Mesendoderm (in vitro differentiated cells): ENCODE measurements at regions not wholly inside any gene's neighbourhood (a gene's known extent, or its start where the extent isn't known, plus 50 kb on each side); places are given as distances from the start of the nearest gene placed in this dataset.

ENCODE experiments used
- DNase-seq: peaks from one replicate; pipeline ENCODE4 v3.0.0; 2013
- H2AK5ac ChIP-seq: 2 replicates; pipeline ENCODE4 v1.6.1; 2013; ENCODE audit warnings: low read length, inconsistent platforms
- H2BK120ac ChIP-seq: 2 replicates; pipeline ENCODE4 v1.6.1; 2013; ENCODE audit warnings: low read depth, mild to moderate bottlenecking, low read length, moderate library complexity, mixed read lengths
- H2BK15ac ChIP-seq: replicated peaks from 2 replicates; pipeline ENCODE4 v1.6.1; 2013; ENCODE audit warnings: low read depth, mild to moderate bottlenecking, moderate library complexity
- H2BK5ac ChIP-seq: 2 replicates; pipeline ENCODE4 v1.6.1; 2013; ENCODE audit warnings: low read length, inconsistent platforms
- H3K18ac ChIP-seq: 2 replicates; pipeline ENCODE4 v1.6.1; 2013; ENCODE audit warnings: mild to moderate bottlenecking, low read length, mixed read lengths
- H3K23ac ChIP-seq: one replicate; pipeline ENCODE4 v1.6.1; 2013; ENCODE audit warnings: low read length
- H3K27ac ChIP-seq: 2 replicates; pipeline ENCODE4 v1.5.1; 2013; ENCODE audit warnings: low read depth, mild to moderate bottlenecking, inconsistent platforms, low read length, moderate library complexity
- H3K27me3 ChIP-seq: 2 replicates; pipeline ENCODE4 v1.6.1; 2013; ENCODE audit warnings: low read length, control low read depth, mild to moderate bottlenecking, inconsistent platforms; ENCODE audit not compliant: insufficient read depth, poor library complexity
- H3K36me3 ChIP-seq: 2 replicates; pipeline ENCODE4 v1.6.1; 2013; ENCODE audit warnings: low read length, inconsistent platforms; ENCODE audit not compliant: control insufficient read depth, insufficient read depth
- H3K4ac ChIP-seq: one replicate; pipeline ENCODE4 v1.6.1; 2013; ENCODE audit warnings: low read depth, mild to moderate bottlenecking, low read length, moderate library complexity
- H3K4me1 ChIP-seq: 2 replicates; pipeline ENCODE4 v1.6.1; 2013; ENCODE audit warnings: low read depth, low read length, inconsistent platforms; ENCODE audit not compliant: control insufficient read depth
- H3K4me2 ChIP-seq: 2 replicates; pipeline ENCODE4 v1.6.1; 2013; ENCODE audit warnings: low read length
- H3K4me3 ChIP-seq: 2 replicates; pipeline ENCODE4 v1.5.1; 2013; ENCODE audit warnings: mild to moderate bottlenecking, low read length
- H3K56ac ChIP-seq: one replicate; pipeline ENCODE4 v1.6.1; 2013; ENCODE audit warnings: low read length
- H3K79me1 ChIP-seq: 2 replicates; pipeline ENCODE4 v1.6.1; 2013; ENCODE audit warnings: low read length, inconsistent platforms
- H3K79me2 ChIP-seq: 2 replicates; pipeline ENCODE4 v1.6.1; 2013; ENCODE audit warnings: mild to moderate bottlenecking, low read length; ENCODE audit not compliant: control insufficient read depth, insufficient read depth
- H3K9ac ChIP-seq: 2 replicates; pipeline ENCODE4 v1.6.1; 2013; ENCODE audit warnings: low read length, inconsistent platforms
- H4K5ac ChIP-seq: one replicate; pipeline ENCODE4 v1.6.1; 2013; ENCODE audit warnings: low read length
- H4K8ac ChIP-seq: one replicate; pipeline ENCODE4 v1.6.1; 2013; ENCODE audit warnings: low read depth, mild to moderate bottlenecking, control low read depth, low read length, moderate library complexity
- WGBS: extraction: QIAGEN DNeasy Blood & Tissue Kit; methylation state at CpG from one replicate; pipeline ENCODE4 v1.1.7; 2013; ENCODE audit warnings: low lambda C conversion rate, missing lambda C conversion rate; ENCODE audit not compliant: insufficient coverage; ENCODE audit errors: extremely low coverage; 5-methylcytosine and 5-hydroxymethylcytosine counted together

GRCh38 chr3:190746986-190747385 lies 115.5 kb downstream of the GMNC start:
- H3K9ac ChIP-seq: no peak overlapping the region
- no CpG with 5 or more reads among the region's 2 CpGs for WGBS
- H3K27ac ChIP-seq: no peak overlapping the region
- no peaks in the 10 kb centered on the region for H3K79me2 ChIP-seq
- H2BK120ac ChIP-seq: no peak overlapping the region
- no peak overlapping the region for H2BK5ac ChIP-seq
- H3K18ac ChIP-seq: no peak overlapping the region
- H3K36me3 ChIP-seq: no peaks in the 10 kb centered on the region
- H3K79me1 ChIP-seq: no peaks in the 10 kb centered on the region
- no peak overlapping the region for H3K4me2 ChIP-seq
- no peak overlapping the region for H3K56ac ChIP-seq
- no peak for DNase-seq
- no peak overlapping the region for H2AK5ac ChIP-seq
- no peak overlapping the region for H3K4me3 ChIP-seq
- H3K4me1 ChIP-seq: no peaks in the 10 kb centered on the region
- H3K23ac ChIP-seq: no peak overlapping the region
- no peak overlapping the region for H2BK15ac ChIP-seq
- H3K27me3 ChIP-seq: no peaks in the 10 kb centered on the region
- H4K8ac ChIP-seq: no peak overlapping the region
- H4K5ac ChIP-seq: no peak overlapping the region
- H3K4ac ChIP-seq: no peak overlapping the region

GRCh38 chr3:190746531-190746930 lies 116.0 kb downstream of the GMNC start:
- Histone ChIP-seq H2AK5ac (no peak overlapping the region), H3K79me1 (no peaks in the 10 kb centered on the region), H3K23ac (no peak overlapping the region), H3K9ac (no peak overlapping the region), H3K27me3 (no peaks in the 10 kb centered on the region), H3K4me2 (no peak overlapping the region), H3K4me3 (no peak overlapping the region), H4K5ac (no peak overlapping the region), H2BK120ac (no peak overlapping the region), H3K27ac (no peak overlapping the region), H3K56ac (no peak overlapping the region), H3K18ac (no peak overlapping the region), H3K79me2 (no peaks in the 10 kb centered on the region), H3K36me3 (no peaks in the 10 kb centered on the region), H2BK5ac (no peak overlapping the region), H3K4me1 (no peaks in the 10 kb centered on the region), H3K4ac (no peak overlapping the region), H4K8ac (no peak overlapping the region), H2BK15ac (no peak overlapping the region)
- no CpG with 5 or more reads among the region's 3 CpGs for WGBS
- DNase-seq: no peak

GRCh38 chr3:190741788-190742187 lies 120.7 kb downstream of the GMNC start:
- Histone ChIP-seq H2BK120ac (no peak overlapping the region), H3K18ac (no peak overlapping the region)
- no CpG with 5 or more reads among the region's 1 CpG for WGBS

GRCh38 chr3:190739641-190740185 lies 122.8 kb downstream of the GMNC start:
- H4K5ac ChIP-seq: no peak overlapping the region
- H3K27ac ChIP-seq: no peak overlapping the region
- H3K9ac ChIP-seq: no peak overlapping the region
- no peak overlapping the region for H2BK120ac ChIP-seq
- no peaks in the 10 kb centered on the region for H3K27me3 ChIP-seq
- no peaks in the 10 kb centered on the region for H3K36me3 ChIP-seq
- H2AK5ac ChIP-seq: no peak overlapping the region
- H3K4ac ChIP-seq: no peak overlapping the region
- H3K18ac ChIP-seq: no peak overlapping the region
- no peak overlapping the region for H3K23ac ChIP-seq
- no peaks in the 10 kb centered on the region for H3K79me2 ChIP-seq
- no peaks in the 10 kb centered on the region for H3K79me1 ChIP-seq
- 100% methylated on average over 1 of the region's 5 CpGs for WGBS
- no peak overlapping the region for H2BK15ac ChIP-seq
- H3K56ac ChIP-seq: no peak overlapping the region
- DNase-seq: no peak
- no peak overlapping the region for H3K4me2 ChIP-seq
- H4K8ac ChIP-seq: no peak overlapping the region
- H3K4me1 ChIP-seq: no peaks in the 10 kb centered on the region
- H2BK5ac ChIP-seq: no peak overlapping the region
- no peak overlapping the region for H3K4me3 ChIP-seq

More at GRCh38 chr3:190741788-190742187, 120.7 kb downstream of the GMNC start:
- H3K27ac ChIP-seq: no peak overlapping the region
- H3K23ac ChIP-seq: no peak overlapping the region
- H2BK15ac ChIP-seq: no peak overlapping the region
- no peak overlapping the region for H3K56ac ChIP-seq
- H2AK5ac ChIP-seq: no peak overlapping the region
- no peaks in the 10 kb centered on the region for H3K36me3 ChIP-seq
- no peak overlapping the region for H3K4ac ChIP-seq
- no peaks in the 10 kb centered on the region for H3K79me1 ChIP-seq
- no peak overlapping the region for H4K8ac ChIP-seq
- no peaks in the 10 kb centered on the region for H3K4me1 ChIP-seq
- no peaks in the 10 kb centered on the region for H3K79me2 ChIP-seq
- H3K27me3 ChIP-seq: no peaks in the 10 kb centered on the region
- no peak overlapping the region for H3K4me2 ChIP-seq
- H3K4me3 ChIP-seq: no peak overlapping the region
- no peak for DNase-seq
- no peak overlapping the region for H4K5ac ChIP-seq
- H2BK5ac ChIP-seq: no peak overlapping the region
- no peak overlapping the region for H3K9ac ChIP-seq

GRCh38 chr3:190738636-190739155 lies 123.8 kb downstream of the GMNC start:
- Histone ChIP-seq H3K27ac (no peak overlapping the region), H2BK5ac (no peak overlapping the region), H3K79me1 (no peaks in the 10 kb centered on the region), H3K4me1 (no peaks in the 10 kb centered on the region), H3K27me3 (no peaks in the 10 kb centered on the region), H4K5ac (no peak overlapping the region), H2AK5ac (no peak overlapping the region), H3K79me2 (no peaks in the 10 kb centered on the region), H3K4me3 (no peak overlapping the region), H3K4ac (no peak overlapping the region), H3K9ac (no peak overlapping the region), H3K18ac (no peak overlapping the region), H3K56ac (no peak overlapping the region), H2BK120ac (no peak overlapping the region), H3K4me2 (no peak overlapping the region), H3K36me3 (no peaks in the 10 kb centered on the region), H2BK15ac (no peak overlapping the region), H3K23ac (no peak overlapping the region), H4K8ac (no peak overlapping the region)
- no peak for DNase-seq
- WGBS: no CpG with 5 or more reads among the region's 2 CpGs

GRCh38 chr3:190737446-190737845 lies 125.0 kb downstream of the GMNC start:
- Histone ChIP-seq H3K18ac (no peak overlapping the region), H2BK120ac (no peak overlapping the region), H2BK15ac (no peak overlapping the region), H3K27me3 (no peaks in the 10 kb centered on the region), H3K23ac (no peak overlapping the region), H3K79me2 (no peaks in the 10 kb centered on the region), H4K5ac (no peak overlapping the region), H3K9ac (no peak overlapping the region), H3K36me3 (no peaks in the 10 kb centered on the region), H3K4ac (no peak overlapping the region), H3K79me1 (no peaks in the 10 kb centered on the region), H3K4me2 (no peak overlapping the region), H3K56ac (no peak overlapping the region), H2AK5ac (no peak overlapping the region), H3K4me3 (no peak overlapping the region), H4K8ac (no peak overlapping the region), H3K27ac (no peak overlapping the region), H2BK5ac (no peak overlapping the region), H3K4me1 (no peaks in the 10 kb centered on the region)
- no peak for DNase-seq
- no CpG with 5 or more reads among the region's 4 CpGs for WGBS
